ENCODE measurements at regions not wholly inside any gene's neighbourhood (a gene's known extent, or its start where the extent isn't known, plus 50 kb on each side); places are given as distances from the start of the nearest gene placed in this dataset.

GRCh38 chr15:48010316-48010715 lies 110.5 kb upstream of the SLC24A5 start:
- intact Hi-C loops (cut with DNase I) = no loop called here
- H3K4me3 ChIP-seq = no peak overlapping the region
- no peaks in the 10 kb centered on the region for H3K4me1 ChIP-seq (ENCODE audit: insufficient read depth)
- DNase-seq = no peak
- no peak overlapping the region for H3K27ac ChIP-seq
- TF ChIP-seq CTCF (IDR thresholded peaks at IDR 0.05) (no peak), POLR2A (IDR thresholded peaks at IDR 0.05) (no peak), EP300 (IDR thresholded peaks at IDR 0.05) (no peak)
- 28 to 46% (median 29%) methylated on average over 4 of the region's 4 CpGs for WGBS, 3 donors
- no peaks in the 10 kb centered on the region for H3K27me3 ChIP-seq
- no peaks in the 10 kb centered on the region for H3K9me3 ChIP-seq
- no peaks in the 10 kb centered on the region for H3K36me3 ChIP-seq

GRCh38 chr15:48012191-48012590 lies 108.6 kb upstream of the SLC24A5 start:
- 93 to 95% (median 94%) methylated on average over 3 of the region's 3 CpGs for WGBS, 3 donors
- no peak for TF ChIP-seq POLR2A (IDR thresholded peaks at IDR 0.05)
- TF ChIP-seq CTCF (IDR thresholded peaks at IDR 0.05) = no peak
- no peak for TF ChIP-seq EP300 (IDR thresholded peaks at IDR 0.05)
- no peaks in the 10 kb centered on the region for H3K27me3 ChIP-seq
- no peaks in the 10 kb centered on the region for H3K4me1 ChIP-seq (ENCODE audit: insufficient read depth)
- DNase-seq = no peak
- intact Hi-C loops (cut with DNase I) = no loop called here
- no peaks in the 10 kb centered on the region for H3K9me3 ChIP-seq
- H3K27ac ChIP-seq = no peak overlapping the region
- no peak overlapping the region for H3K4me3 ChIP-seq
- no peaks in the 10 kb centered on the region for H3K36me3 ChIP-seq

GRCh38 chr15:48016865-48017264 lies 103.9 kb upstream of the SLC24A5 start:
- 78 to 91% (median 86%) methylated on average over 3 of the region's 3 CpGs for WGBS, 3 donors
- Histone ChIP-seq H3K9me3 (no peaks in the 10 kb centered on the region), H3K27ac (no peak overlapping the region), H3K36me3 (no peaks in the 10 kb centered on the region), H3K27me3 (no peaks in the 10 kb centered on the region), H3K4me3 (no peak overlapping the region), H3K4me1 (ENCODE audit: insufficient read depth) (no peaks in the 10 kb centered on the region)
- TF ChIP-seq EP300 (IDR thresholded peaks at IDR 0.05) (no peak), CTCF (IDR thresholded peaks at IDR 0.05) (no peak), POLR2A (IDR thresholded peaks at IDR 0.05) (no peak)
- intact Hi-C loops (cut with DNase I) = no loop called here
- no peak for DNase-seq

- Histone ChIP-seq H3K4me3 (no peak overlapping the region), H3K36me3 (no peaks in the 10 kb centered on the region), H3K4me1 (ENCODE audit: insufficient read depth) (no peaks in the 10 kb centered on the region), H3K27me3 (no peaks in the 10 kb centered on the region), H3K27ac (no peak overlapping the region), H3K9me3 (no peaks in the 10 kb centered on the region)
- WGBS, 3 donors = 67 to 72% (median 67%) methylated on average over 3 of the region's 3 CpGs
- intact Hi-C loops (cut with DNase I) = no loop called here
- no peak for DNase-seq
- no peak for TF ChIP-seq POLR2A (IDR thresholded peaks at IDR 0.05)
- TF ChIP-seq EP300 (IDR thresholded peaks at IDR 0.05) = no peak
- no peak for TF ChIP-seq CTCF (IDR thresholded peaks at IDR 0.05)
These were observed 103.0 kb upstream of the SLC24A5 start for GRCh38 chr15:48017747-48018146.

- Histone ChIP-seq H3K9me3 (no peaks in the 10 kb centered on the region), H3K27ac (no peak overlapping the region), H3K4me3 (no peak overlapping the region), H3K27me3 (no peaks in the 10 kb centered on the region), H3K4me1 (ENCODE audit: insufficient read depth) (no peaks in the 10 kb centered on the region), H3K36me3 (no peaks in the 10 kb centered on the region)
- no peak for DNase-seq
- TF ChIP-seq EP300 (IDR thresholded peaks at IDR 0.05) = no peak
- no peak for TF ChIP-seq POLR2A (IDR thresholded peaks at IDR 0.05)
- TF ChIP-seq CTCF (IDR thresholded peaks at IDR 0.05) = no peak
- 60 to 70% (median 63%) methylated on average over 6 of the region's 6 CpGs for WGBS, 3 donors
- intact Hi-C loops (cut with DNase I) = no loop called here
These were observed 100.6 kb upstream of the SLC24A5 start for GRCh38 chr15:48020166-48020565.

All from ovary (tissue), 7 donors.